ENCODE measurements at regions not wholly inside any gene's neighbourhood (a gene's known extent, or its start where the extent isn't known, plus 50 kb on each side); places are given as distances from the start of the nearest gene placed in this dataset.
"Not testable (repeated sequence)": the region's sequence is repeated elsewhere in the genome, so short reads cannot be mapped to it uniquely, and the experiment has no call there.

DNA sequence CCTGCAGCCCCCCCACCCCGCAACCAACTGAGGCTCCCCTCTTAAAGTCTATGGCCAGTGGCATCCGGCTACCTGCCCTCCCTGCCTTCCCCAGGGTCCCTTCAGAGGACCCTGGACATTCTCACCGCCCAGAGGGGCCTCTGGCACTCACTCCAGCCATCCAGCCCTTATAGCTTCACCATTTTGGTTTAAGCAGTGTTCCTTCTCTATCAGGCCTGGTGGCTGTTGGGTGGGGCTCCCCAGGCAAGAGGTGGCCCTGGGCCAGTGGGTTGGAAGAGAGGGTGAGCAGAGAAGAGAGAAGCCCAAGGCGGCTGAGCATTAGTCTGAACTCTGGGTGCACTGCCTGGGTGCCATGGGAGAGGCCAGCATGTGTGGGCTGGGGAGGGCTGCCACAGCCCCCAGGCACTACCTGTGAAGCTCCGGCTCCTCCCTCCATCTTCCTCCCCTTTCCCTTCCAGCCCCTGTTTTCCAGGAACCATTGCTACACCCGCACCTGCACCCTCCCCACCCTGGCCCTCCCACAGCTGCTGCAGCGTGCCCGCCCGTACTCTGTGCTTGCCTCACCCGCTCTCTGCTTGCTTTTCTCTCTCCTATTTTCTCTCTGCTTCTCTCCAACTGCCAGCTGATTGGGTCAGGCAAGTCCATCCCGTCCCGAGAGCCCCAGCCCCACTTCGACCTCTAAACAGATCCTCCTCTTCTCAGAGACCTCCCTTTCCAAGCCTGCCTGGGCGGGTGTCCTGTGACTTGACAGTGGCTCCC is 168.2 kb downstream of the TBC1D2B start:
- DNase-seq: no peak

DNA sequence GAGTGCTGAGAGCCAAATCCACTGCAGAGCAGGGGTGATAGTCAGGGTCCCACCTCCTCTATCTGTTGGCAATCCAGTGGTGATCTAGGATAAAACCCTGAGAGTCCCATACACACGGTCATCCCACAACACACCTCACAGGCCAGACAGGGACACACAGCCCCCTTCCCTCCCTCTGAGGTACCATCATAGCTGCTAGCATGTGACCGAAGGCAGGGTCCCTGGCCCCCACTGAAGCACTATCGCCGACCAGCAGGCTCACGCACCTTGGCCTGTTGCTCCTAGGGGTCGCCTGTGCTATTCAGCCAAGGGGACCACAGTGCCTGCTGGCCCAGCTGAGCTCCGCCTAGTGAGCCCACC is 168.8 kb downstream of the TBC1D2B start:
- DNase-seq: not testable (repeated sequence)

DNA sequence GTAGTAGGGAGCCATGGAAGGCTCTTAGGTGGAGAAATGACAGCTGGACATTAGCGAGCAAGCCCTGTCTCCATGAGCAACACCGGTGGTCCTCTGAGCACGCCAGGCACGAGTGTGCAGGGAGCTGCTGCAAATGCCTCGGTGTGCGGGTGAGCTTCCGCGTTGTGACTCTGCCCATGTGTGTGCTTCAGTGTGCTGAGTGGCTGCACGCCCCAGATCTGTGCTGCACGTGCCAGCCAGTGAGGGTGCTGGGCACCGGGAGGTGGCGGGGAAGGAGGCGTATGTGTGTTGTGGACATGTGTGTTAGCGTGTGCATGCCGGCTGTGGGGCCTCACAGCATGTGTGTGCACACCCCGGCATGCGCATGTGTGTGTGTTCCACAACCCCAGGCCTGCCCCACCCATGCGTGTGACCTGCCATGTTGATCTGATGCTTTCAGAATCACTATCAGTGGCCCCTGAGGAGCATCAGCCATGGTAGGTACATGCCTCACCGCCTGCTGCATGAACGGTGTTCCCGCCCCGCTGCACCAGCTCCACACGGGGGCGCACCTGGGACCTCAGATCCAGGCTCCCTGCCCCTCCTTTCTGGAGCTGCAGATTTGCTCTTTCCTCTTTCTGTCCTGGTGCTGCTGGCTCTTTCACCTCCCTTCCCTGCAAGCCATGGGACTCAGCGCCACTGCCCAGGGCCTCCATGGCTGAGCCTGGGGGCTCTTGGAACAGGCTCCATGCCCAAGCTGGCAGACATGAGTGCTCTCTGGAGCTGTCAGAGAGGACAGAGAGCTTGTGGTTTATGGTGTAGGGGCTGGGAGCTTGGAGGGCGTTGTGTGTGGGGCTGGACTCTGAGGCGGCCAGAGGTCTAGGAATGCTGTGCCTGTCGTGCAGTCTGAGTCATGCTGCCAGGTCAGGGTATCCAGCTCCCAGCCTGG is 169.4 kb downstream of the TBC1D2B start:
- peak; percentile 22 for DNase-seq

DNA sequence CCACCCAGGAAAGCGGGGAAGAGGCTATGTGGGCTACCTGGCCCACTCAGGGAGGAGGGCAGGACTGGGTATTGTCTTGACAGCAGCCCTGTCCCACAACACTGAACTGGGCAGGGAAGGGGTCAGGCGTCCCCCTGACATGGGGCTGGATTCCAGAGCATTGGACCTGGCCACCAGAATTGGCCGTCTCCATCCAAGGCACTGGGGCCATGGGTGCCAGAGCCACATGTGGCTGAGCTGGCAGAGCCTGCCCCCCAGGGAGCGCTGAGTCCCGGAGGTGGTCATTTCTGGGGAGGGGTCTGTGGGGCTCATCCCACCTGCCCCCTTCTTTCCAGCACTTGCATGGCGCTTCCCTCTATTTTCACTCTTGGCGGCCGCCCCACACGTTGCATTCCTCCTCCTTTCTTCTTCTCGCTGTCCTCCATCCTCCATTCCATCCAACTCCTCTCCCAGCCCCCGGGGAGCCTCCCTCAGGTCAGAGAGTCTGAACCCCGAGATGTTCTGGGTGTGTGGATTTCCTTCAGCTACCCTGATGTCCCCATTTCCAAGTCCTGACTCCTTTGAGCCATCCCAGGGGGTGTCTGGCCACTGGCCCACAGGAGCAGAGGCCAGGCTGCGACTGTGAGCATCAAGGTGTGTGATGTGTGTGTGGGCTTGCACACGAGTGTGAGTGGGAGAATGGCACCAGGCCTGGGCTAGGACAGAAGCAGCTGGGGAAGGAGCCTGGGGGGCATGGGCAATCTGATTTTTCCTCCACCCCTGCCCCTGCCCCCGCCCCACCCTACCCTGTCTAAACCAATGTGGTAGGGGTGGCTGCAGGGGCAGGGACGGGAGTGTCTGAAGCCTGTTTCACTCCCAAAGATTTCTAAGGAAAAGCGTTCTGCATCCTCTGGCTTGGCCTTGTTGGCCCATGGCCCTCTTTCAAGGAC is 171.2 kb downstream of the TBC1D2B start:
- not testable (repeated sequence) for DNase-seq

DNA sequence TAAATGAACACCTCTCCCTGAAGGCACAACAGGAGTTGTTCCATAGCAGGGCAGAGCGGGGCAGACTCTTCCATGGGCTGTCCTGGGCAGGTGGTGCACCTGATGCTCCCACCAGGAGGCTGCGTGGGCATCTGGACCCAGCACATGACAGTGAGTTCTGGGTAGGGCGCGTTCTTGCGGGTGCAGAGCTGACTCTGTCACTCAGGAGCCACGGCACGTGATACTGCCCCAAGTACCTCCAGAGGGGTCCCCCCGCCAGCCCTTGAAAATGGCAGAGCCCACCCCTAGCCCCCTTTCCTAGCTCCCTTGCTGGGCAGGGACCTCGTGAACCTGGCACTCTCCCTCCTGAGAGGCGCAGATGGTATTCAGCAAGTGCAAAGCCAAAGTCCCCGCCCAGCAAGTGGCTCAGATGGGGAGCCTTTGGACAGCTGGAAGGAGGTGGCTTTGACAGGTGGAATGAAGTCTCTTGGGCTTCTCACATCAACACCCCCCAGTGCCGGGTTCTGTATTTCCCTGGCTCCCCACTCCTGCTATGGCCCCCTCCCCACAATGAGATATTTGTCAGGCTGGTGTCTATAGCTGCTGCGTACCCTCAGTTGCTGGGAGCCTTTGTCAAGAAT is 172.1 kb downstream of the TBC1D2B start:
- DNase-seq: no peak

DNA sequence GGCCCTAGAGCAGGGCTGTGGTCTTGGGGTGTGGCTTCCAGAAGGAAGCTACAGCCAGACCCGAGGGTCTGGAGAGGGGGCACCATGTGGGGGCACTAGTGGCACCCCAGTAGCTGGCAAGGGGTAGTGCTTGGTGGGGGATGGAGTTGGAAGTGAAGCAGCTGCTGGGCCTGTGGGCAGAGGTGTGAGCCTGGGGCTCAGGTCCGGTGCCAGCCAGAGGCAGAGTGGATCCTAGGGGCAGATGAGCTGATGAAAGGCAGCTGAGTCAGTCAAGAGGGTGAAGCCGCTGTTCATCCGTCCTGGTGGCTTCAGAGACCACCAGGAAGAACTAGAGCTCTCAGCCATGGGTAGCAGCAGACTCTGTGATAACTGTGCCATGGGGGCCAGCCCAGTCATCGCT is 172.6 kb downstream of the TBC1D2B start:
- no peak for DNase-seq

DNA sequence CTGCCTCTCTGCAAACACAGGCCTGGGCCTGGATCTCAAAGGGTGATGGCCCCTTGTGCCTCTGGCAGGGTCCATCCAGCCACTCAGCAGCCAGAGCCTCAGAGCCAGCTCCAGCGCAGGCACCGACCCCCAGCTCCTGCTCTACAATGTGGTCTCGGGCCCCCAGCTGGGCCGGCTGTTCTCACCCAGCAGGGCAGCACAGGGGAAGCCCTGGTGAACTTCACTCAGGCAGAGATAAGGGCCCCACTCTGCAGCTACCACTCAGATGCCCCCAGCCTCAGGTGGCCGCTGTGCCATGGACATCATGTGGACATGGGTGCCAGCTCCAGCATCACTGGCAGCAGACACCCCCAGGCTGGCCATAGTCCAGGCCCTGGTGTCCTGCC is 173.1 kb downstream of the TBC1D2B start:
- no peak for DNase-seq

DNA sequence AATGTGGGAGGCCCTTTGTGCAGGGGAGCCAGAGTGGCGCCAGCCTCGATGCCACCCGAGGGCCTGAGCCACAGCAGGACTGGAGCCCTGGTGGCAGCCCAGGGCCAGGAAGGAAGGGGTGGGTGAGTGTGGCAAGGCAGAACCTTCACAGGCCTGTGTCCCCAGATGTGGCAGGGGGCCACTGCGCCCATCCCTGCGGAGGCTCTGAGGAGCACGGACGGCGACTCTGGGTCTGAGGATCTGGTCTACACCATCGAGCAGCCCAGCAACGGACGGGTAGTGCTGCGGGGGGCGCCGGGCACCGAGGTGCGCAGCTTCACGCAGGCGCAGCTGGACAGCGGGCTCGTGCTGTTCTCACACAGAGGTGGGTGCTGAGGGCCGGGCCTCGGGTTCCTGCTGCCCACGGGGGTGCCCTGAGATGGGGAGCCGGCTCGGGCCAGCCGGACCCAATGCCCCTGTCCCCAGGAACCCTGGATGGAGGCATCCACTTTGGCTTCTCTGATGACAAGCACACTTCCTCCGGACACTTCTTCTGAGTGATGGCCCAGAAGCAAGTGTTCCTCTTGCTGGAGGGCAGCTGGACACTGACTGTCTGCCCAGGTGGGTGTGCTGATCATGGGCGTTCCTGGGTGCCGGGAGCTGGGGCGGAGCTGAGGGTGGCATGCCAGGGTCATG is 173.6 kb downstream of the TBC1D2B start:
- DNase-seq: not testable (repeated sequence)

DNA sequence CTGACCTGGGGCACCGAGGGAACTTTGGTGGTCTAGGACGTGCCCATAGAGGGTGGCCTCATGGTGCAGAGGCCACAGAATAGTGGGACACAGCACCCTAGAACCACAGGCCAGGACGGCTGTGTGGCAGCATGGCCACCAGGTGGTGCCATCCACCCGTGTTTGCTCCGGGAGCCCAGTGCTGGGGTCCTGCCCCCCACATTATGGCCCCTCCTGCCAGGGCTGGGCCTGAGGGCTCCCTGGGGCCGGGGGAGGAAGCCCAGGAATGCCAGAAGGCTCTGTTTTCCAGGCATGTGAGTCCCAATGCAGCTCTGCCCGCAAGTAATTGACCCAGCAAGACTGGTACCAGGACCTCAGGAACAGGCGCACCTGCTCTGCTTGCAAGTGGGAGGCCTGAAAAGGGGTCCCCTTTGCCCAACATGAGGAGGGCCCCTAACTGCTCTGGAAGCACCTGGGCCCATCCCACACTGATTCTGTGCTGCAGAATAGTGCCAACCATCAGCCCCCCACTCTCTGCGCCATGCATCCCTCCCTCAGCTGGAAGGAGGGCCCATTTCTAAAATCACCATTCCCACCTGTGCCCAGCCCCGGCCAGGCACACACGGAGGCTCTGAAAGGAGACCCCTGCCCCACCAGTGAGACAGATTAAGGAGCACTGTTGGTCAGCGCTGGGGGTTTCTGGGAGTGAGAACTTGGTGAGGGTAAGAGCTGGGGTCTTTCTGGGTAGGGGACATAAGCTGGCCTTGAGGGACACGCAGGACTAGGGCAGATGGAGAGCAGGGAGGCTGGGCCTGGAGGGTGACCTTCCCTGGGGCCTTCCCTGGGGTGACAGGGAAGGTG is 174.4 kb downstream of the TBC1D2B start:
- peak; percentile 1 for DNase-seq

DNA sequence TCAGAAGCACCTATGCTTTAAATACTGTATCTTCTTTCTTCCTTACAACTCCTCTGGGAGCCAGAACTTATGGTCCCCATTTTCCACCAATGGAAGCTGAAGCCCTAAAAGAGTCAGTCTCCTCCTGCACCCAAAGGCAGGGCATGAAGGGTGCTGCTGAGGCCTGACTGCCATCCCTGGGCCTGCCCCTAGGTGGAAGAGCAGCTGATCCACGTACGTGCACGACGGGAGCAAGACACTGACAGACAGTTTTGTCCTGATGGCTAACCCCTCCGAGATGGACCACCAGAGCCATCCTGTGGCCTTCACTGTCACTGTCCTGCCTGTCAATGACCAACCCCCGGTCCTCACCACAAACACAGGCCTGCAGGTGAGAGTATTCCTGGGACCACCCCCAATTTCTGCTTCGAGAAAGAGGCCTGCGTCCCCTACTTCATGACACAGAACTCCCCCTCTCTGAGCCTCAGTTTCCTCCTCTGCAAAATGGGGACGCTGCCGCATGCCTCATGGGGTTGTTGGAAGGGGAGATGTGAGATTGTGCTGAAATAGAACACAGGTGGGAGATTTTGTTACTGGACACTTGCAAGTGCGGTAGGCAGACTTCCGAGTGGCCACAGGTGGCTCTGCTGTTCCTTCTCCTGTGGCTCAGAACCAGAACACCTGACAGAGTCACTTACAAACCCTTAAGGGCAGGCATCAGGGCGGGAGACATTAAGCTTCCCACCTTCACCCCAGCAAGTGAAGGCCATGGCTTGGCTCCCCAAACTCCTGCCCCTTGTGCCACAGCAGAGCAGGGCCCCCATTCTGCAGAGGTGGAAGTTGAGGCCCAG is 175.4 kb downstream of the TBC1D2B start:
- DNase-seq: no peak

DNA sequence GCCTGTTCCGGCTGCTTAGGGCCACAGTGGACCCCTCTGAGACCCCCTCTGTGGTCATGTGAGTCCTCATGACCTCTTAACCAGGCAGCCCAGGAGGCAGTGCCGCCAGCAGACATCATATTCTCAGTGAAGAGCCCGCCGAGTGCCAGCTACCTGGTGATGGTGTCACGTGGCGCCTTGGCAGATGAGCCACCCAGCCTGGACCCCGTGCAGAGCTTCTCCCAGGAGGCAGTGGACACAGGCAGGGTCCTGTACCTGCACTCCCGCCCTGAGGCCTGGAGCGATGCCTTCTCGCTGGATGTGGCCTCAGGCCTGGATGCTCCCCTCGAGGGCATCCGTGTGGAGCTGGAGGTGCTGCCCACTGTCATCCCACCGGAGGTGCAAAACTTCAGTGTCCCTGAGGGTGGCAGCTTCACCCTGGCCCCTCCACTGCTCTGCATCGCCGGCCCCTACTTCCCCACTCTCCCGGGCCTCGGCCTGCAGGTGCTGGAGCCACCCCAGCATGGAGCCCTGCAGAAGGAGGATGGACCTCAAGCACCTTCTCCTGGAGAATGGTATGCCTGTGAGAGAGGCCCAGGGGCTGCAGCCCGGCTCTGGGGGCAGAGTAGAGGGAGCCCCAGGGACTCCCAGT is 176.1 kb downstream of the TBC1D2B start:
- no peak for DNase-seq

DNA sequence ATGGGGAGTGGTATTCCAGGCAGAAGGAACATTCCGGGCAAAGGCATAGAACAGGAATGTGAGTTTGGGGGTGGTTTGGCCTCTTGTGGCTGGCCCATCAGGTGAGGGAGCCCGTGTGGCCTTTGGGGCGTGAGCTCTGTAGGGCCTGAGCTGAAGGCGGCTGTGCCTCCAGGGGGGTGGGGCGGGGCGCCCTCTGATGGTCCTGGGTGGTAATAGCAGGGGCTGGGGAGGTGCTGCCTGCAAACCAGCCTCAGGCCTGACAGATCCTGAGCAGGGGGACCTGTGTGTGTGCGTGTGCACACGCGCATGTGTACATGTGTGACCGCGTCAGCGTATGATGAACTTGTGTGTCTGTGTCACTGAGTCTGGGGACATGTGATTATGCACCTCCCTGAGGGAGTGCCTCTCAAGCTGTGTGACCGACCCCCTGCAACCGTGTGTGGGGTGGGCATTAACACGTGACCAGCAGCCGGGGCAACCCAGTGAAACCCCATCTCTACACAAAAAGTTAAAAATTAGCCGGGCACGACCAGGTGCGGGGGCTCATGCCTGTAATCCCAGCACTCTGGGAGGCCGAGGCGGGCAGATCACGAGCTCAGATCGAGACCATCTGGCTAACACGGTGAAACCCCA is 177.1 kb downstream of the TBC1D2B start:
- peak; percentile 10 for DNase-seq

DNA sequence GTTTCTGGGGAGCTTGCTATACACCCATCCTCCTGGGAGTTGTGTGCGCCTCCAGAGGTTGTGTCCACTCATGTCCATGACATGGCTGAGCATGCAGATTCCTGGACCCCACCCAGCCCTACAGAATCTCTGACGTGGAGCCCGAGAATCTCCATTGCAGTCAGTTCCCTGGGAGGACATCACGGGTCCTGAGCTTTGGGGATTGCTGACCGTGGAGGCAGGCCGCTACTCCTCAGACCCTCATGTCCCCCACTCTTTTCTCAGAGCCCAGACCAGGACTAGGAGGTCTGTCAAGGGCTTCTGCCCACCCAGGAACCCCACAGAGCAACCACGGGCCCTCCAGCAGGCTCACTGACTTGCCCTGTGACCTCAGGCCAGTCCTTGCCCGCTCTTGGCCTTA is 177.7 kb downstream of the TBC1D2B start:
- DNase-seq: not testable (repeated sequence)

DNA sequence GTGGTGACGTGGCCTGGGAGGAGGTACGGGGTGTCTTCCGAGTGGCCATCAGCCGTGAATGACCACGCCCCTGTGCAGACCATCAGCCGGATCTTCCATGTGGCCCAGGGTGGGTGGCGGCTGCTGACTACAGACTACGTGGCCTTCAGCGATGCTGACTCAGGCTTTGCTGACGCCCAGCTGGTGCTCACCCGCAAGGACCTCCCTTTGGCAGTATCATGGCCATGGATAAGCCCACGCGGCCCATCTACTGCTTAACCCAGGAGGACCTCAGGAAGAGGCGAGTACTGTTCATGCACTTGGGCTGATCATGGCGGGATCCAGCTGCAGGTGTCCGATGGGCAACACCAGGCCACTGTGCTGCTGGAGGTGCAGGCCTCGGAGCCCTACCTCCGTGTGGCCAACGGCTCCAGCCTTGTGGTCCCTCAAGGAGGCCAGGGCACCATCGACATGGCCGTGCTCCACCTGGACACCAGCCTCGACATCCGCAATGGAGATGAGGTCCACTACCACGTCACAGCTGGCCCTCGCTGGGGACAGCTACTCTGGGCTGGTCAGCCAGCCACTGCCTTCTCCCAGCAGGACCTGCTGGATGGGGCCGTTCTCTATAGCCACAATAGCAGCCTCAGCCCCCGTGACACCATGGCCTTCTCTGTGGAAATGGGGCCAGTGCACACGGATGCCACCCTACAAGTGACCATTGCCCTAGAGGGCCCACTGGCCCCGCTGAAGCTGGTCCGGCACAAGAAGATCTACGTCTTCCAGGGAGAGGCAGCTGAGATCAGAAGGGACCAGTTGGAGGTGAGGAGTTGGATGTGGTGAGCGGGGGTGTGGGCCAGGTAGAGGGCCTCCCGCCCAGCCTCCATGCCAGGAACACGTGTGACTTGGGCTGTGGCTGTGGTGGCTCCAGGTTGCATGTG is 178.4 kb downstream of the TBC1D2B start:
- DNase-seq: no peak

DNA sequence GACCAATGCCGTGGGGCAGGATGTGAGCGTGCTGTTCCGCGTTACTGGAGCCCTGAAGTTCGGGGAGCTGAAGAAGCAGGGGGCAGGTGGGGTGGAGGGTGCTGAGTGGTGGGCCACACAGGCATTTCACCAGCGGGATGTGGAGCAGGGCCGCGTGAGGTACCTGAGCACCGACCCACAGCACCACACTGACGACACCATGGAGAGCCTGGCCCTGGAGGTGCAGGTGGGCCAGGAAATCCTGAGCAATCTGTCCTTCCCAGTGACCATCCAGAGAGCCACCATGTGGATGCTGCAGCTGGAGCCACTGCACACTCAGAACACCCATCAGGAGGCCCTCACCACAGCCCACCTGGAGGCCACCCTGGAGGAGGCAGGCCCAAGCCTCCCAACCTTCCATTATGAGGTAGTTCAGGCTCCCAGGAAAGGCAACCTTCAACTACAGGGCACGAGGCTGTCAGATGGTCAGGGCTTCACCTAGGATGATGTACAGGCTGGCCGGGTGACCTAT is 179.6 kb downstream of the TBC1D2B start:
- DNase-seq: no peak

DNA sequence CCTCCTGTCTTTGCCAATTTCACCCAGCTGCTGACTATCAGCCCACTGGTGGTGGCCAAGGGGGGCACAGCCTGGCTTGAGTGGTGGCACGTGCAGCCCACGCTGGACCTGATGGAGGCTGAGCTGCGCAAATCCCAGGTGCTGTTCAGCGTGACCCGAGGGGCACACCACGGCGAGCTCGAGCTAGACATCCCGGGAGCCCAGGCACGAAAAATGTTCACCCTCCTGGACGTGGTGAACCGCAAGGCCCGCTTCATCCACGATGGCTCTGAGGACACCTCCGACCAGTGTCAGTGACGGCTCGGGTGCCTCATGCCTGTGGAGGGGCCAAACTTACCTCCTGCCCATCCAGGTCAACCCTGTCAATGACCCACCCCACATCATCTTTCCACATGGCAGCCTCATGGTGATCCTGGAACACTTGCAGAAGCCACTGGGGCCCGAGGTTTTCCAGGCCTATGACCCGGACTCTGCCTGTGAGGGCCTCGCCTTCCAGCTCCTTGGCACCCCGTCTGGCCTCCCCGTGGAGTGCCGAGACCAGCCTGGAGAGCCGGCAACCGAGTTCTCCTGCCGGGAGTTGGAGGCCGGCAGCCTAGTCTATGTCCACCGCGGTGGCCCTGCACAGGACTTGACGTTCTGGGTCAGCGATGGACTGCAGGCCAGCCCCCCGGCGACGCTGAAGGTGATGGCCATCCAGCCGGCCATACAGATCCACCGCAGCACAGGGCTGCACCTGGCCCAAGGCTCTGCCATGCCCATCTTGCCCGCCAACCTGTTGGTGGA is 180.2 kb downstream of the TBC1D2B start:
- DNase-seq: not testable (repeated sequence)
